GM23338 (cell line): ENCODE measurements at regions not wholly inside any gene's neighbourhood (a gene's known extent, or its start where the extent isn't known, plus 50 kb on each side); places are given as distances from the start of the nearest gene placed in this dataset.

Experiments used
- ATAC-seq: fragments of 200-7000 bp; cut with Tn5 transposase; 3 replicates; pipeline ENCODE4 v1.9.1; 2020
- DNase-seq: peaks from one replicate; pipeline ENCODE4 v3.0.0-alpha.2; 2015; ENCODE audit warnings: low spot score
- H2AFZ ChIP-seq: fragments of 200-600 bp; sonication (generic); 2 replicates; pipeline ENCODE4 v1.8.0; 2016; ENCODE audit warnings: antibody characterized with exemption, mild to moderate bottlenecking, moderate library complexity
- H3F3A ChIP-seq: fragments of 200-600 bp; sonication (generic); replicated peaks from 2 replicates; pipeline ENCODE4 v1.8.0; 2017; ENCODE audit warnings: antibody characterized with exemption, mixed run types, low read depth
- H3K27ac ChIP-seq: fragments of 200-600 bp; sonication (generic); 2 replicates; pipeline ENCODE4 v1.6.1; 2016; ENCODE audit warnings: low read depth
- H3K27me3 ChIP-seq: fragments of 200-600 bp; sonication (generic); 2 replicates; pipeline ENCODE4 v1.8.0; 2016; ENCODE audit warnings: mild to moderate bottlenecking, mixed run types, moderate library complexity; ENCODE audit not compliant: insufficient read depth
- H3K36me3 ChIP-seq: fragments of 200-600 bp; sonication (generic); 2 replicates; pipeline ENCODE4 v1.8.0; 2016; ENCODE audit warnings: mild to moderate bottlenecking; ENCODE audit not compliant: insufficient read depth
- H3K4me1 ChIP-seq: fragments of 200-600 bp; sonication (generic); 2 replicates; pipeline ENCODE4 v1.8.0; 2016; ENCODE audit warnings: mild to moderate bottlenecking, moderate library complexity; ENCODE audit not compliant: insufficient read depth
- H3K4me2 ChIP-seq: fragments of 200-600 bp; sonication (generic); 2 replicates; pipeline ENCODE4 v1.7.1; 2017; ENCODE audit warnings: mixed run types
- H3K4me3 ChIP-seq: fragments of 200-600 bp; sonication (generic); 2 replicates; pipeline ENCODE4 v1.6.1; 2016; ENCODE audit warnings: mixed run types
- H3K79me2 ChIP-seq: fragments of 200-600 bp; sonication (generic); replicated peaks from 2 replicates; pipeline ENCODE4 v1.8.0; 2017; ENCODE audit warnings: mild to moderate bottlenecking; ENCODE audit not compliant: insufficient read depth
- H3K9me2 ChIP-seq: fragments of 200-600 bp; sonication (generic); 2 replicates; pipeline ENCODE4 v1.8.0; 2017; ENCODE audit not compliant: insufficient read depth
- H4K20me1 ChIP-seq: fragments of 200-600 bp; sonication (generic); replicated peaks from 2 replicates; pipeline ENCODE4 v1.8.0; 2017; ENCODE audit warnings: mild to moderate bottlenecking; ENCODE audit not compliant: insufficient read depth
- H3K27ac Mint-ChIP-seq: 2 replicates; pipeline ENCODE4 v1.8.0; 2020; ENCODE audit warnings: inconsistent platforms, mild to moderate bottlenecking, moderate library complexity, mixed read lengths
- H3K27me3 Mint-ChIP-seq: 3 replicates; pipeline ENCODE4 v1.8.0; 2022; ENCODE audit warnings: low read depth, mild to moderate bottlenecking, moderate library complexity, mixed read lengths, inconsistent platforms; ENCODE audit not compliant: insufficient read depth, poor library complexity
- H3K36me3 Mint-ChIP-seq: 3 replicates; pipeline ENCODE4 v1.8.0; 2021; ENCODE audit warnings: low read depth, mild to moderate bottlenecking, inconsistent platforms, moderate library complexity, mixed read lengths
- H3K4me1 Mint-ChIP-seq: 3 replicates; pipeline ENCODE4 v1.8.0; 2020; ENCODE audit warnings: mild to moderate bottlenecking, inconsistent platforms, mixed read lengths
- H3K4me3 Mint-ChIP-seq: 3 replicates; pipeline ENCODE4 v1.8.0; 2021; ENCODE audit warnings: moderate library complexity, mild to moderate bottlenecking, inconsistent platforms, mixed read lengths
- H3K9me3 Mint-ChIP-seq: 3 replicates; pipeline ENCODE4 v1.8.0; 2020; ENCODE audit warnings: moderate library complexity, mild to moderate bottlenecking, inconsistent platforms, mixed read lengths
- CREB1 ChIP-seq: fragments of 250-450 bp; sonication (Bioruptor Pico); IDR thresholded peaks from 2 replicates; pipeline ENCODE4 v1.5.0; 2020; ENCODE audit warnings: low read depth, mild to moderate bottlenecking, moderate library complexity
- EZH2 ChIP-seq: fragments of 200-600 bp; sonication (generic); IDR thresholded peaks from one replicate; pipeline ENCODE4 v1.8.0; 2017; ENCODE audit warnings: antibody characterized with exemption, mild to moderate bottlenecking, low read depth; ENCODE audit not compliant: unreplicated experiment
- EZH2phosphoT487 ChIP-seq: fragments of 200-600 bp; sonication (generic); IDR thresholded peaks from one replicate; pipeline ENCODE4 v1.8.1; 2018; ENCODE audit warnings: antibody characterized with exemption; ENCODE audit not compliant: unreplicated experiment
- NANOG ChIP-seq: IDR thresholded peaks from 2 replicates; pipeline ENCODE4 v1.6.1; 2016; ENCODE audit warnings: antibody characterized with exemption, borderline replicate concordance
- STAT1 ChIP-seq: IDR thresholded peaks from one replicate; pipeline ENCODE4 v1.6.1; 2016; ENCODE audit warnings: antibody characterized with exemption; ENCODE audit not compliant: unreplicated experiment
- ZNF114 ChIP-seq: fragments of 250-450 bp; sonication (Bioruptor Pico); IDR thresholded peaks from 2 replicates; pipeline ENCODE4 v1.5.0; 2020; ENCODE audit warnings: mild to moderate bottlenecking, moderate library complexity
- ZNF331 ChIP-seq: fragments of 250-450 bp; sonication (Bioruptor Pico); IDR thresholded peaks from 2 replicates; pipeline ENCODE4 v1.5.0; 2020; ENCODE audit warnings: low read depth, mild to moderate bottlenecking, moderate library complexity
- TF ChIP-seq, protein P1 (sequence below): IDR thresholded peaks from one replicate; pipeline ENCODE4 v1.6.1; 2018; ENCODE audit warnings: antibody characterized with exemption; ENCODE audit not compliant: unreplicated experiment
- TF ChIP-seq, protein P2 (sequence below): IDR thresholded peaks from 2 replicates; pipeline ENCODE4 v1.6.1; 2016; ENCODE audit warnings: antibody characterized with exemption
- TF ChIP-seq, protein P3 (sequence below): fragments of 250-450 bp; sonication (Bioruptor Pico); IDR thresholded peaks from 2 replicates; pipeline ENCODE4 v1.5.0; 2020; ENCODE audit warnings: mild to moderate bottlenecking, moderate library complexity
- TF ChIP-seq, protein P4 (sequence below), 2 experiments: fragments of 200-600 bp in 1 of 2; sonication (generic) in 1 of 2; conservative IDR thresholded peaks; 2 replicates each; pipeline versions ENCODE4 v1.5.1 to v1.6.1; 2016 to 2017; ENCODE audit warnings: antibody characterized with exemption in 2 of 2, low read depth in 2 of 2, mild to moderate bottlenecking in 2 of 2, moderate library complexity in 1 of 2

DNA sequence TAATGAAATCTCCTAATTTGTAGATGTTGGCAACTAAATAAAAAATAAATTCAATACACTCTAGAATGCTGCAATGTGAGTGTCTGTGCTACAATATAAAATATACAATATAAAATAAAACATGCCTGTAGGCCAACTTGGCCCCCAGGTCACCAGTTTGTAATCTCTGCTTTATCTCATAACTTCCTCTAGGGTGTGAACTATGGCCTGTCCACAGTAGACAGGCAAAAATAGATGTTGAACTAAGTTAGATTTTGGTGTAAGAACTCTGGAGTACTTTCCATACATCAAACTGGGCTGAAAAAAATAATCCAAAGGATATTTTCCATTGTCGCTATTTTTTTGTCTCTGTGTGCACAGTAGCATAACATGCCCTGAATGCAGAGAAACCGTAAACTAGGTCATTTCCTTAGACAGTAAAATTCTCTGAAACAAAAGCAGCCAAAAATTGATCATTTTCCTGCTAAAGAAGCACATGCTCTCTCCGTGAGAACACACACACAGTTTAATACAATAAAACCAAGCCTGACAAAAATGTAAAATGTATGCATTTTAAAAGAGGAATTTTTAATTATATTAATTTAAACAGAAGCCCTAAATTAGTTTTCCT, 98.5 kb upstream of the ZFP64 start:
- Histone ChIP-seq H3K79me2 (no peaks in the 10 kb centered on the region), H3K4me2 (no peak overlapping the region), H3K4me1 (no peaks in the 10 kb centered on the region), H2AFZ (no peak overlapping the region), H3K4me3 (no peak overlapping the region), H3K27me3 (no peaks in the 10 kb centered on the region), H4K20me1 (no peaks in the 10 kb centered on the region), H3K36me3 (no peaks in the 10 kb centered on the region), H3K9me2 (peaks cover 5% of the 10 kb centered on the region; the same call in 1 of the 2 replicates), H3K27ac (no peak overlapping the region), H3F3A (no peaks in the 10 kb centered on the region)
- TF ChIP-seq, protein P1, sequence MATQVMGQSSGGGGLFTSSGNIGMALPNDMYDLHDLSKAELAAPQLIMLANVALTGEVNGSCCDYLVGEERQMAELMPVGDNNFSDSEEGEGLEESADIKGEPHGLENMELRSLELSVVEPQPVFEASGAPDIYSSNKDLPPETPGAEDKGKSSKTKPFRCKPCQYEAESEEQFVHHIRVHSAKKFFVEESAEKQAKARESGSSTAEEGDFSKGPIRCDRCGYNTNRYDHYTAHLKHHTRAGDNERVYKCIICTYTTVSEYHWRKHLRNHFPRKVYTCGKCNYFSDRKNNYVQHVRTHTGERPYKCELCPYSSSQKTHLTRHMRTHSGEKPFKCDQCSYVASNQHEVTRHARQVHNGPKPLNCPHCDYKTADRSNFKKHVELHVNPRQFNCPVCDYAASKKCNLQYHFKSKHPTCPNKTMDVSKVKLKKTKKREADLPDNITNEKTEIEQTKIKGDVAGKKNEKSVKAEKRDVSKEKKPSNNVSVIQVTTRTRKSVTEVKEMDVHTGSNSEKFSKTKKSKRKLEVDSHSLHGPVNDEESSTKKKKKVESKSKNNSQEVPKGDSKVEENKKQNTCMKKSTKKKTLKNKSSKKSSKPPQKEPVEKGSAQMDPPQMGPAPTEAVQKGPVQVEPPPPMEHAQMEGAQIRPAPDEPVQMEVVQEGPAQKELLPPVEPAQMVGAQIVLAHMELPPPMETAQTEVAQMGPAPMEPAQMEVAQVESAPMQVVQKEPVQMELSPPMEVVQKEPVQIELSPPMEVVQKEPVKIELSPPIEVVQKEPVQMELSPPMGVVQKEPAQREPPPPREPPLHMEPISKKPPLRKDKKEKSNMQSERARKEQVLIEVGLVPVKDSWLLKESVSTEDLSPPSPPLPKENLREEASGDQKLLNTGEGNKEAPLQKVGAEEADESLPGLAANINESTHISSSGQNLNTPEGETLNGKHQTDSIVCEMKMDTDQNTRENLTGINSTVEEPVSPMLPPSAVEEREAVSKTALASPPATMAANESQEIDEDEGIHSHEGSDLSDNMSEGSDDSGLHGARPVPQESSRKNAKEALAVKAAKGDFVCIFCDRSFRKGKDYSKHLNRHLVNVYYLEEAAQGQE = no peak
- TF ChIP-seq, protein P2, sequence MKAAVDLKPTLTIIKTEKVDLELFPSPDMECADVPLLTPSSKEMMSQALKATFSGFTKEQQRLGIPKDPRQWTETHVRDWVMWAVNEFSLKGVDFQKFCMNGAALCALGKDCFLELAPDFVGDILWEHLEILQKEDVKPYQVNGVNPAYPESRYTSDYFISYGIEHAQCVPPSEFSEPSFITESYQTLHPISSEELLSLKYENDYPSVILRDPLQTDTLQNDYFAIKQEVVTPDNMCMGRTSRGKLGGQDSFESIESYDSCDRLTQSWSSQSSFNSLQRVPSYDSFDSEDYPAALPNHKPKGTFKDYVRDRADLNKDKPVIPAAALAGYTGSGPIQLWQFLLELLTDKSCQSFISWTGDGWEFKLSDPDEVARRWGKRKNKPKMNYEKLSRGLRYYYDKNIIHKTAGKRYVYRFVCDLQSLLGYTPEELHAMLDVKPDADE = no peak
- TF ChIP-seq EZH2phosphoT487 (no peak), EZH2 (no peak), NANOG (no peak), ZNF114 (CRISPR knock-in tag) (no peak), ZNF331 (CRISPR knock-in tag) (no peak), CREB1 (CRISPR knock-in tag) (no peak), STAT1 (no peak)
- TF ChIP-seq, protein P3, sequence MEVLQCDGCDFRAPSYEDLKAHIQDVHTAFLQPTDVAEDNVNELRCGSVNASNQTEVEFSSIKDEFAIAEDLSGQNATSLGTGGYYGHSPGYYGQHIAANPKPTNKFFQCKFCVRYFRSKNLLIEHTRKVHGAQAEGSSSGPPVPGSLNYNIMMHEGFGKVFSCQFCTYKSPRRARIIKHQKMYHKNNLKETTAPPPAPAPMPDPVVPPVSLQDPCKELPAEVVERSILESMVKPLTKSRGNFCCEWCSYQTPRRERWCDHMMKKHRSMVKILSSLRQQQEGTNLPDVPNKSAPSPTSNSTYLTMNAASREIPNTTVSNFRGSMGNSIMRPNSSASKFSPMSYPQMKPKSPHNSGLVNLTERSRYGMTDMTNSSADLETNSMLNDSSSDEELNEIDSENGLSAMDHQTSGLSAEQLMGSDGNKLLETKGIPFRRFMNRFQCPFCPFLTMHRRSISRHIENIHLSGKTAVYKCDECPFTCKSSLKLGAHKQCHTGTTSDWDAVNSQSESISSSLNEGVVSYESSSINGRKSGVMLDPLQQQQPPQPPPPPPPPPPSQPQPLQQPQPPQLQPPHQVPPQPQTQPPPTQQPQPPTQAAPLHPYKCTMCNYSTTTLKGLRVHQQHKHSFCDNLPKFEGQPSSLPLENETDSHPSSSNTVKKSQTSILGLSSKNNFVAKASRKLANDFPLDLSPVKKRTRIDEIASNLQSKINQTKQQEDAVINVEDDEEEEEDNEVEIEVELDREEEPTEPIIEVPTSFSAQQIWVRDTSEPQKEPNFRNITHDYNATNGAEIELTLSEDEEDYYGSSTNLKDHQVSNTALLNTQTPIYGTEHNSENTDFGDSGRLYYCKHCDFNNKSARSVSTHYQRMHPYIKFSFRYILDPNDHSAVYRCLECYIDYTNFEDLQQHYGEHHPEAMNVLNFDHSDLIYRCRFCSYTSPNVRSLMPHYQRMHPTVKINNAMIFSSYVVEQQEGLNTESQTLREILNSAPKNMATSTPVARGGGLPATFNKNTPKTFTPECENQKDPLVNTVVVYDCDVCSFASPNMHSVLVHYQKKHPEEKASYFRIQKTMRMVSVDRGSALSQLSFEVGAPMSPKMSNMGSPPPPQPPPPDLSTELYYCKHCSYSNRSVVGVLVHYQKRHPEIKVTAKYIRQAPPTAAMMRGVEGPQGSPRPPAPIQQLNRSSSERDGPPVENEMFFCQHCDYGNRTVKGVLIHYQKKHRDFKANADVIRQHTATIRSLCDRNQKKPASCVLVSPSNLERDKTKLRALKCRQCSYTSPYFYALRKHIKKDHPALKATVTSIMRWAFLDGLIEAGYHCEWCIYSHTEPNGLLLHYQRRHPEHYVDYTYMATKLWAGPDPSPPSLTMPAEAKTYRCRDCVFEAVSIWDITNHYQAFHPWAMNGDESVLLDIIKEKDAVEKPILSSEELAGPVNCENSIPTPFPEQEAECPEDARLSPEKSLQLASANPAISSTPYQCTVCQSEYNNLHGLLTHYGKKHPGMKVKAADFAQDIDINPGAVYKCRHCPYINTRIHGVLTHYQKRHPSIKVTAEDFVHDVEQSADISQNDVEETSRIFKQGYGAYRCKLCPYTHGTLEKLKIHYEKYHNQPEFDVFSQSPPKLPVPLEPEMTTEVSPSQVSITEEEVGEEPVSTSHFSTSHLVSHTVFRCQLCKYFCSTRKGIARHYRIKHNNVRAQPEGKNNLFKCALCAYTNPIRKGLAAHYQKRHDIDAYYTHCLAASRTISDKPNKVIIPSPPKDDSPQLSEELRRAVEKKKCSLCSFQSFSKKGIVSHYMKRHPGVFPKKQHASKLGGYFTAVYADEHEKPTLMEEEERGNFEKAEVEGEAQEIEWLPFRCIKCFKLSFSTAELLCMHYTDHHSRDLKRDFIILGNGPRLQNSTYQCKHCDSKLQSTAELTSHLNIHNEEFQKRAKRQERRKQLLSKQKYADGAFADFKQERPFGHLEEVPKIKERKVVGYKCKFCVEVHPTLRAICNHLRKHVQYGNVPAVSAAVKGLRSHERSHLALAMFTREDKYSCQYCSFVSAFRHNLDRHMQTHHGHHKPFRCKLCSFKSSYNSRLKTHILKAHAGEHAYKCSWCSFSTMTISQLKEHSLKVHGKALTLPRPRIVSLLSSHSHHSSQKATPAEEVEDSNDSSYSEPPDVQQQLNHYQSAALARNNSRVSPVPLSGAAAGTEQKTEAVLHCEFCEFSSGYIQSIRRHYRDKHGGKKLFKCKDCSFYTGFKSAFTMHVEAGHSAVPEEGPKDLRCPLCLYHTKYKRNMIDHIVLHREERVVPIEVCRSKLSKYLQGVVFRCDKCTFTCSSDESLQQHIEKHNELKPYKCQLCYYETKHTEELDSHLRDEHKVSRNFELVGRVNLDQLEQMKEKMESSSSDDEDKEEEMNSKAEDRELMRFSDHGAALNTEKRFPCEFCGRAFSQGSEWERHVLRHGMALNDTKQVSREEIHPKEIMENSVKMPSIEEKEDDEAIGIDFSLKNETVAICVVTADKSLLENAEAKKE (CRISPR knock-in tag) = no peak
- TF ChIP-seq, protein P4, sequence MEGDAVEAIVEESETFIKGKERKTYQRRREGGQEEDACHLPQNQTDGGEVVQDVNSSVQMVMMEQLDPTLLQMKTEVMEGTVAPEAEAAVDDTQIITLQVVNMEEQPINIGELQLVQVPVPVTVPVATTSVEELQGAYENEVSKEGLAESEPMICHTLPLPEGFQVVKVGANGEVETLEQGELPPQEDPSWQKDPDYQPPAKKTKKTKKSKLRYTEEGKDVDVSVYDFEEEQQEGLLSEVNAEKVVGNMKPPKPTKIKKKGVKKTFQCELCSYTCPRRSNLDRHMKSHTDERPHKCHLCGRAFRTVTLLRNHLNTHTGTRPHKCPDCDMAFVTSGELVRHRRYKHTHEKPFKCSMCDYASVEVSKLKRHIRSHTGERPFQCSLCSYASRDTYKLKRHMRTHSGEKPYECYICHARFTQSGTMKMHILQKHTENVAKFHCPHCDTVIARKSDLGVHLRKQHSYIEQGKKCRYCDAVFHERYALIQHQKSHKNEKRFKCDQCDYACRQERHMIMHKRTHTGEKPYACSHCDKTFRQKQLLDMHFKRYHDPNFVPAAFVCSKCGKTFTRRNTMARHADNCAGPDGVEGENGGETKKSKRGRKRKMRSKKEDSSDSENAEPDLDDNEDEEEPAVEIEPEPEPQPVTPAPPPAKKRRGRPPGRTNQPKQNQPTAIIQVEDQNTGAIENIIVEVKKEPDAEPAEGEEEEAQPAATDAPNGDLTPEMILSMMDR (conservative IDR thresholded peaks at IDR 0.05; ENCODE audit: low read depth in 2 of 2) = no peak
- H3K9me3 Mint-ChIP-seq = no peaks in the 10 kb centered on the region
- peaks cover 7% of the 10 kb centered on the region for H3K4me1 Mint-ChIP-seq
- DNase-seq (no peak), ATAC-seq (no peak)
- H3K4me3 Mint-ChIP-seq = no peak overlapping the region
- no peak overlapping the region for H3K27ac Mint-ChIP-seq
- H3K36me3 Mint-ChIP-seq = no peaks in the 10 kb centered on the region
- H3K27me3 Mint-ChIP-seq = no peaks in the 10 kb centered on the region
